ENCODE measurements at regions not wholly inside any gene's neighbourhood (a gene's known extent, or its start where the extent isn't known, plus 50 kb on each side); places are given as distances from the start of the nearest gene placed in this dataset.

DNA sequence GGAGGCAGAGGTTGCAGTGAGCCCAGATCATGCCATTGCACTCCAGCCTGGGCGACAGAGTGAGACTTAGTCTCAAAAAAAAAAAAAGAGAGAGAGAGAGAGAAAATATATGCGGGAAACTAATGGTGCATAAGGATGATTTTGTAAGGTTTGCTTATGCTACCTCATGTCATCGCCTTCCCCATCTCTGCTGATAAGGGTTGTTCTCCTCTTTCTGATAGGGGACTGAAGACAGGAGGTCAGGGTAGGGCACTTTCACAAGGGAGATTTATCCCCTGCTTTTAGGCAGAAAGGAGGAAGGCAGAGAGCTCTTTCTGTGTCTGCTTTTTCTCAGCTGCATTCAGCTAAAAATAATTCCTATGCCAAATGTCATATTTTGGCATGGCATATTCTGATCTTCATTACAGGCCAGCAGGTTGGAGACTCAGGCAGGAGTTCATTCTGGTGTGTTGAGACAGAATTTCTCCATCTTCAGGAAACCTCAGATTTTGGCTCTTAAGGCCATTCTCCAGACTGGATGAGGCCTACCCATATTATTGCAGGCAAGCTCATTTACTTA lies 220.2 kb downstream of the AUH start:
- no peak for DNase-seq

DNA sequence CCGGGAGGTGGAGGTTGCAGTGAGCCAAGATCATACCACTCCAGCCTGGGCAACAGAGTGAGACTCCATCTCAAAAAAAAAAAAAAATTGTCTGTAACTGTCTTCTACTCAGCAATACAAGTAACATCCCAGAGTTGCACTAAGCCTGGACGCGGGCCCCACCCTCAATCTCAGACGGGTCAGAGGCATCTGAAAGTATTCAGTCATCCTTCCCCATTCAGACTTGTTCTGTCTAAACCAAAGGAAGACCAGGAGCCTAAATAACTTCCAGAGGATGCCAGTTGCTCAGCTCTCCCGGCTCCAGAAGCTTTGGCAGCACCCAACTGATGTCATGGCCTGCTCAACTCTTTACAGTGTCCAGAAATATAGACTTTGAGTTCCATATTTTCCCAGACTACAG lies 218.6 kb downstream of the AUH start:
- no peak for DNase-seq

DNA sequence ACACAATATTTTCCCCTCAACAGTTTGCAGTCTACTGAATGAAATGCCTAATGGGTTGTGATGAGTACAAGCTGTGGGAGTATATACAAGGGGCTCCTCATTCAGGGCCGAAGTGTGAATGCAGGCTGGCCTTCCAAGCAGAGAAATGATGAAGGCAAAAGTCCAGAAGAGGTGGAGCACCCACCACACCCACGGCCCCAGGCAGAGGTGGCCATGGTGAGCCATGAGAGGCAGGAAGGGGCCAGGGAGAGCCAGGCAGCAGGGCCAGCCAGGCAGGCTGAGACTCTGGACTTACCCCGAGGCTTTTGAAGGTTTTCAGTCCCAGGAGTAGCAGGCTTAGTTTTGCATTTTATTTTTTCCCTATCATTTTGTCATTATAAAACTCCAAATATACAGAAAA lies 218.1 kb downstream of the AUH start:
- no peak for DNase-seq

DNA sequence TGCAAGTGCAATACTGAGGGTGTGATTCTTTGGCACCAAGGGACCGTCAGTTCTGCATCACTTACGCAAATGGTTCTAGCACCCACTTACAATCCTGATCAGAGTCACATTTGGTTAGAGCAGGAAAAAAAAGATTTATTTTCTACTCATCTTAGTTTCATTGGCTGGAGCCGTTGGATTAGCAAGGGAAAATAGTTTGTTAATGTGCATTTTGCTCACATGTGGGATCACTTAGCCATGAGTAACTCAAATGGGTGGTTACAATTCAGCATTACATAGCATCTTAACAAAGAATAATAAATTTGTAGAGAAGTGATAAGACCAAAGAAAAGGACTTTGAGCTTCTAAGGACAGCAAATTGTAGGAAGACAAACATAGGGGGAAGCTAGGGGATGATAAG lies 216.9 kb downstream of the AUH start:
- DNase-seq: no peak

DNA sequence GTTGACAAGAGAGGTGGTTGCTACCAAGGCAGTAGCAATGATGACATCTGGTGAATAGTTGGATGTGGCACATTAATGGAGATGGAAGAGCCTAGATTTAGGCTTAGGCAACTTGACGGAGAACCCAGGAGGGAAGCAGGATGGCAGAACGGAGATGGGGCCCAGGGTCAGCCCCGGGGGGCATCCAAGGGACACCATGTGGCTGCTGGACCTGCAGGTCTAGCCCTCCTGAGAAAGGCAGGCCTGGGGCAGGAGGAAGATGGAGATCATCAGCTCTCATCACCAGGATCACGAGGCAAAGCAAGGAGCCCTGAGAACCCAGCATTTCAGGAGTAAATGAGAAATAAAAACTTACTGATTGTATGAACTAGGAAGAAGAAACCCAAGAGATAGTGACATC lies 216.2 kb downstream of the AUH start:
- DNase-seq: no peak

DNA sequence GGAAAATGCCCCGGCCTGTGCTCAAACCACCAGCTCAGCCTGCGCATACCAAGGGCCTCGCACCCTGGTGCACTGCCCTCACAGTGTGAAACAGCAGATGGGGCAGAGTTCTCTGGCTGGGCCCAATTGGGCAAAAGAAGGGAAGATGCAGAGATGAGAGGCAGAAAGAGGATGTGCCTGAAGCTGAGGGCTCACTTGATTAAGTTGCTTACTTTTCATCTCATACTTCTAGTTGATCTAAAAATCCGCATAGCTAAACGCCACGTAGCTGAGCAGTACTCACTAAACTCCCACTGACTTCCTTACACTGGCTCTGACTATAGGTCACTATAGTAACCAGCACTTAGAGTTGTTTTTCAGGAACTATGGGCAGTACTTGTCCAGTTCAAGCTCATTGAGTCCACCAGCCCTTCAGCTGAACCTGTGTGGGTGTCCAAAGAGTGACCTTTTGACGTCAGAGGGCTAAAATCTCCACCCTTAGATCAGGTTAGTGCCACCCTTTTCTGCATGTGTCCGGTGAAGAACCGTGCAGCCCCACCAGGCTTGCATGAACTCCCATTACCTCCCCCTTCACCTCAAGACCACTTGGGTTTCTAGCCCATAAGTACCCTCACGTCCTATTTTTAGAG lies 215.2 kb downstream of the AUH start:
- DNase-seq: no peak

DNA sequence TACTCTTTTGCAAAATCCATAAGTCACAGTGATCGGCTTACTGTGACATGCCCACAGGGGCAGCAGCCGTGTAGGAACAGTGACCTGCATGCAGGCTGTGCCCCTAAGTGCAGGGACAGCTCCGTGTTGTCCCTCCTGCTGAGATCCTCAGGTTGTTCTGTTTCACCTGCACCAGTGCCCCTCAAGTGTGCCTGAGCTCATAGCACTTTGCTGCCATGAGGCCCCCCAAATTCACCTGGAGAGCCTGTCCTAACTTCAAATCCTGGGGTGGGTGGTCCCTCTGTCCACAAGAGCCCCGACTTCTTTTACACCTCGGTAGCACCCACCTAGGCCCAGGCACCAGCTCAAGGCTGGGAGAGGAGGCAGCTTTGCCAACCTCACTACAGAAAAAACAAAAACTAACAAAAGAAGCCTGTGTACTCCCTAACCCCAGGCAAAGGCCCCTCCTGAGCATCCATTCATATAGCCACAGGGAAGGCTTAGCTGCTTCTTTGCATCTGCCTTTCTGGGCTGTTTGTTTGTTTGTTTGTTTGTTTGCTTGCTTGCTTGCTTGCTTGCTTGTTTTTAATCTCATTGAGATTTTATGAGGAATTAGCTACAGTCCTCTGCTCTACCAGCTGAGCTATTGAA lies 214.5 kb downstream of the AUH start:
- no peak for DNase-seq

DNA sequence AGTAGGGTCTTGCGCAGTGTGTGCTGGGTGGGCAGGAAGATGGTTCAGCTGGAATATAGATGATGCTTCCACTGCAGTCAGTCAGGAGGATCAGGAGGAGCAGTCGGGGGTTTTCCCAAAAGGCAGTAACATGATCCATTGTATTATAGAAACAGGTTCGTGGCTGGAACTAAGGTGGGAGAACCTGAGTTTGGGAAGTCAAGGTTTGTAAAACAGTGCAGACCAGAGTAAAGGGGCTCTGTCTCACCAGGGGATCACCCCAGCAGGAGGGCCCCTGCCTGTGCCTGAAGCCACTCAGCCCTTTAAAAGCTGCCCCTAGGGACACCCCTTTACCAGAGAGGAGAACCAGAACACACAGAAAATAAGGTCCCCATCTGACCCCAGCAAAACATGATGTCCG lies 213.4 kb downstream of the AUH start:
- DNase-seq: no peak

DNA sequence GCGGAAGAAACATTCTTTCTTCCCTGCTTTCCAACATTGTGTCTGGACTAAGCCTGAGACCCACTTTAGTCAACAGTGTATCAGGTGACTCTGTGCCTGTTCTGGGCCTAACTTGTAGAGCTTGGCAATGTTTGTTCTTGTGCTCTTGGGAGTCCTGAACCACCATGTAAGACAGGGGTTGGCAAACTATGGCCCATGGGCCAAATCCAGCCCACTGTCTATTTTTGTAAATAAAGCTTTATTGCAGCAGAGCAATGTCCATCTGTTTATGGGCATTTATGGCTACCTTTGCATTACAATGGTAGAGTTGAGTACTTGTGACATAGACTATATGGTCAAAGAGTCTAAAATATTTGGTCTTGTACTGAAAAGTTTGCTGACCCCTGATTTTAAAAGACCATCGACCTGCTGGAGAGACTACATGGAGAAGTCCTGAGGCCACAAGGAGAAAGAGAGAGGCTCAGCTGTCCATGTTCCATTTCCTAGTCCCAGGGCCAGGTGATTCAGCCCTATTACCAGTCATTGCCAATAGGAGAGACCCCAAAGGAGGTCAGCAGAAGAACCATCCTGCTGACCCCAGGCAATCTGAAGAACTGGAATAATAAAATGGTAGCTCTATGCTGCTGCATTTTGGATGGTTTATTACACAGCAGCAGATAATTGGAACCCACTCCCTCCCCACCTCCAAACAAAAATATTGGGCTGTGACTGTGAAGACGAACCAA lies 211.3 kb downstream of the AUH start:
- no peak for DNase-seq

DNA sequence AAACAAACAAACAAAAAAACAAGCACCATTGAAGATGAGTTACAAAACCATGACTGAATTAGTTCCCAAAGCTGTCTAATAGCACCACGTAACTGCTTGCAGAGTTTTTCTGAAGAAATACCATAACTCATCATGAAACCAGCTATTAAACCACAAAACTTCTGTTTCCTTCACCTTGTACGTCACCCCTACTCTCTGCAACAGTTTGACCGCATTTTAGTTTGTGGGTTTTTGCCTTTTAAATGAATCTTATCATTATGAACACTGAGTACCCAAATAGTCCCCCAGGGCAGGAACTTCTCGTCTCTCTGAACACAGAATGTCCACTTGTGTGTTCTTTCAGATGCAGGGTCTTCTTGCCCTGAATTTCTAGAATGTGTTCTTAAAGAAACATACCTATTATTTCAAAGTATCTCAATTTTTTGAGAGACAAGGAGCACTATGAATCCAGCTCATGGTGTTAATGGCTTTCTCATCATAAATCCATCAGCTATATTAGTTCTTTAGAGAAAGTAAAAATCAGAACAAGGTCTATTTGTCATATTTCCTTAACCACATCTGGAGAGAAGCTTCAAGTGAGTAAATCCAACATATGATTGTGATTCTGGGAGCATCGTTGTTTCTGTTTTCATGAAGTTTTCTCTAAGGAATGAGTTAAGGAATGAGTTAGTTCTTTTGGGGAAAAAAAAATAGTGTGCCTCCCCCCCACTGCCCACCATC lies 210.6 kb downstream of the AUH start:
- no peak for DNase-seq

DNA sequence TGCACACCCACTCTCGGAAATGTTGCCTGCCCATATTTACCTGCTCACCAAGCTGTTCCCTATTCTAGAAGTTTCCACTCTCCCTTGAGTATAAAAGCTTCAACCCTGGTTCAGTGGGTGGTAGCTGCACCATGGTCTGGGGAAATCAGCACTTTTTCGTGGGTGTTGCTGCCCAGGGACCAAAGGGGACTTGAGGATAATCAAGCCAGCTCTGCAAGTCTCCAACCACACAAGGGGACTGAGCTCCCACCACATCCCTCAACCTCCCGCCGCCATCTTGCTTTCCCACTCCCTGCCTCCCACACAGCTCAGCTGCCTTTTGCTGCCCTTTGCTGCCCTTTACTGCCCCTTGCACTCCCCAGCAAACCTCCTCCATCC lies 210.0 kb downstream of the AUH start:
- no peak for DNase-seq

DNA sequence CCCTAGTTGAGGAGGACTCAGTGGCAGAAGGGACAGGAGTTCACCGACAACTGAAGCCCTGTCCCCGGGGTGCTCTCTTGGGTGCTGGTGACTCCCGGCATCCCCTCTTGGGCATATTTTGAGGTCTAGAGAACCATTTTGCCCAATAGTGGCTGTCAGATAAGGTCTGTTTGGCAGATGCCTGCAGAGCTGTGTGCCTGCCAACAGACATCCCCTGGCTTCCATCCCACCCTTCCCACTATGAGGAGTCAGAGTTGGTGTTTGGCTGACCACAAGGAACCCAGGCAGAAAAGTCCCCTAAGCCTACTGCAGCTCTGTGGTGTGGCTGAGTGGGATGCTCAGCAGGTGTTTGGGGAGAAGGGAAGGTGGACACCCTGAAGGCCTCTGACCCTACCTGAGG lies 207.0 kb downstream of the AUH start:
- no peak for DNase-seq

DNA sequence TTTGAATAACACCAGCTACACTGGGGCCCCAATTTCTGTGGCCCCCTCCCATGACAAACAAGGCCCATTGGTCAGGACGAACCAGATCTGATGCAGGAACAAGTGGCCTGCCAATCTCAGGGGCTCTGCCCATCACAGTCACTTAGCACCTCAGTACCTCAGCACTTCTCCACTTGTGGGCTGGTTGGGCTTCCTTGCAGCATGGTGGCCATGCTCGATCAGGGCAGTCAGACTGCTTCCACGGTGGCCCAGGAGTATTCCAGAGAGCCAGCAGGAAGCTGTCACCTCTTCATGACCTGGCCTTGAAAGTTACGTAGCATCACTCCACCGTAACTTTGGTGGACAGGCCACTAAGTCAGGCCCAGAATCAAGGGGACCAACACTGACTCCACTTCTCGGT lies 206.5 kb downstream of the AUH start:
- no peak for DNase-seq

DNA sequence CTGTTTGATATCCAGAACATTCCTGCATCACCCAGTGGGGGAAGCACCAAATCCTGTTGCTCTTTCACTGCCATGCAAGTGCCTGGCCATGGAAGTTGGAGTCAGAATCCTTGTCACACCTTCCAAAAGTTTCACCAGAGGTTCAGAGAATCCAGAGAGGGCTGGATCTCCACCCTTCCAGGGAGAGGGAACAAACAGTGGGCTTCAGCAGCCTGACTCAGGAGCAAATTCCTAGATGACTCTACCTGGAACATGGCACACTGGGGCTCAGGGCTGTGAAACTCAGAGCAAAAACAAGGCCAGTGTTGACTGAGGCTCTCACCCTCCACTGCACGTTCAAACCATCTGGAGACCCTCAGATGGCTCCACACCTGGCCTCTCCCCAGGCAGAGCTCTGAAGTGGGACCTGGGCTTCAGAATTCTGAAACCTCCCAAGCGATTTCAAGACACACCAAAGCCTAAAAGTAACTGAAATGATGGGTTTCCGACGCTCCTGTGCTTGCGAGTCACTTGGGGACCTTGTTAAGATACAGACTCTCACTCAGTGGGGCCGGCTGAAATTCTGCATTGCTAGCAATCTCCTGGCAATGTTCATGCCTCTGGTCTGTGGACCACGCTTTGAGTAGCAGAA lies 205.9 kb downstream of the AUH start:
- no peak for DNase-seq

DNA sequence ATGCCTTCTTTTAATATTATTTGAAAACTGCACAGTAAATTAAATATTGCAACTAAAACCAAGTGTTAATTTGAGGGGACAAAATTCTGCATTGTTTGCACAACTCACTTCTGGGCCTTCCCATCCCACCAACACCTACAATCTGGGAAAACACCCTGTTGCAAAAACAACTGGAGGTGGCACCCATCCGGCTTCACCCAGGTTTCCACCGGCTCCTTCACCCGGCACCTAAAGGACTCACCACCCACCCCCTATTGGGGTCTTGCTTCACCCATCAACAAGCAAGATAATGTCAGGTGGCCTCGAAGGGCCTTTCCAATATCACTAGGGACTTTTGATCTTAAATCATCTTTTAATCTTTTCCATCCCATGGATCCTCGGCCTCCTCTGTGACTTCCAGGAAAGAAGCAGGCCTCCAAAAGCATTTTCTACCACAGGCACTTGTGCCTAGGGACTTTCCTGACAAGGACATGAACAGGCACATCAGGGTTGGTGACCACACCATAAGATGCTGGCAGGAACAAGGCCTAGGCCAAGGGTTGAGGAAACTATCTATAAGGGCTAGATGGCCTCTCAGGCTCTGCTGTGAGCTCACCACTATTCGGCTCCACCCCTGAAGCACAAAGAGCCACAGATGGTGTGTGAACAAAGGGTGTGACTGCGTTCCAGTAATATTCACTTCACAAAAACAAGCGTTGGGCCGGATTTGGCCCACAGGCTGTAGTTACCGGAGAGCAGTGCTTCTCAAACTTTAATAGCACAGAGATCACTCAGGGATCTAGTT lies 205.1 kb downstream of the AUH start:
- DNase-seq: no peak

DNA sequence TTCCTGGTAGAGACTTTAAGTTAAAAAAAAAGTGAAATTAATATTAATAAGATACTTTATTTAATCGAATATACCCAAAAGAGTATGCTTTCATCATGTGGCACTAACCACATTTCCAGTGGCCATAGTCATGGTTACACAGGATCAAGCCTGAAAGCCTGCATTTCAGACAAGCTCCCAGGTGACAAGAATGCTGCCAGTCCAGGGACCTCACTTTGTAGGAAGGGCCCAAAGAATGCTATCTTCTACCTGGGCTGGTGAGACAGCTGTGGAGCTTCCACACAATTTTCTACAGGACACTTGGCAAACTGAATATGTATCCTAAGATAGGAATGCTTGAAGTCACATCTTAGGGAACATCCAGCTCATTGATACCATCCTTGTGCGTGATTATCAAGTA lies 203.8 kb downstream of the AUH start:
- no peak for DNase-seq

DNA sequence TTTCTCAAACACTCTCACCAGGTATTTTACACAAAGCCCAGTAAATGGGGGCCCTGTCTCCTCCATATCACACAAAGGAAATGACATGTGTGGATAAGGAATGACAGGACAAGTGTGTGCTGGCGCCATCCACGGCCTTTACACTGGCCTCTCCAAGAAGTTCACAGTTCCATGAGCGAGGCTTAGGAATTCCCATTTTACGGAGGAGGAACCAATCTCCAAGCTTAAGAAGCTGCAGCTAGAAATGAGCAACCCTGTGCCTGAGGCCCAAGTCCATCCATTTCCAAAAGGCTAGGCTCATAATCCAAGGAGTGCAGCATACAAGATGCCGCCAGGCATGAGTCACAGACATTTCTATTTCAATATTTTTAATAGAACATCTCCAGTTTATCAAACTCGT lies 203.4 kb downstream of the AUH start:
- no peak for DNase-seq

DNA sequence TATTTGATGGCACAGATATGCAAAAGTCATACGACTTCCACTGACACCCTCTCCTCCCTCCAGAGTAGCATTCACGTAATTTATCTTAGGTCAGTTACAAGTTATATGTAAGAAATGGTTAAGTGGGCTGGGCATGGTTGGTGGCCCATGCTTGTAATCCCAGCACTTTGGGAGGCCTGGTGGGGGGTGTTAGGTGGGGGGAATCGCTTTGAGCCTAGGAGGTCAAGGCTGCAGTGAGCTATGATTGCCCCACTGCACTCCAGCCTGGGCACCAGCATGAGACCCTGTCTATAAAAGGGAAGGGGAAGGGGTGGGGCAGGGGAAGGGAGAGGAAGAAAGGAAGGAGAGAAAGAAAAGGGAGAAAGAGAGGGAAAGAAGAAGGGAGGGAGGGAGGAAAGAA lies 202.8 kb downstream of the AUH start:
- no peak for DNase-seq

DNA sequence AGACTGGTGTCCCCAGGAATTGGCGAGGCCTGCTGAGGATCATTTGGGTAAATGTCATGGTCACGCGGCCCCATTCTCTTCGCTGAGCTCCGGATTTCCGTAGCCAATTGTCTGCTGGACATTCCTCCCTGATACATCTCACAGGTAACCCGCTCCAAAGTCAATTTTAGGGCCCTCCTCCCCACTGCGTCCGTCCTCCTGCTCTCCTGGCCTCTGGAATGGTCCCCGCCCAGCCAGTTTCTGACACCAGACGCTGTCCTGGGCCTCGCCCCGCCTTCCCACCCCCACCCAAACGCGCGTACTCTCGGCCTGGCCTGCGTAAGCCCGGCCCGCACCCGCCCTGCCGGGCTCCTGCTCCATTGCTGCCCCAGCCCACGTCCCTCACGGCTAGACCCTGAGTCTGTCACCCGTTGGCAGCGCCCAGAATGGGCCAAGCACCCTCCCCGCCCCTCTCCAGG lies 202.0 kb downstream of the AUH start:
- no peak for DNase-seq

DNA sequence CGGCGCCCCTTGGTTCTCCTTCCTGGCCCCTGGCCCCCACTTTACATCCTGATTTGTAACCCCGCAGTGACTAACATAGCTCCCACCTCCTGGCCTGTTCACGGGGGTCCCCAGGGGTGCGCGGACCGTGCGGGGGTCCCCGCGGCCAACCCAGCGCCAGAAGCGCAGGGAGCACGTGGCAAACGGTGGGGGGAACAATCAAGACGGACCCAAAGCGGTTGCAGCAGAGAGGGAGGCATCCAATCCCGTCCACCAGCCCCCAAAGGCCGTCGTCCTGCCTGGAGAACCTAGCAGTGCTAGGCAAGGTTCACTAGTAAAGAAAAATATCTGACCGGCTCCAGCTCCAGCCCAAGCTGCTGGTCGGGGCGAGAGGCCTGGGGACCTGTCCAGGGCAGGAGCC lies 201.5 kb downstream of the AUH start:
- DNase-seq: no peak

DNA sequence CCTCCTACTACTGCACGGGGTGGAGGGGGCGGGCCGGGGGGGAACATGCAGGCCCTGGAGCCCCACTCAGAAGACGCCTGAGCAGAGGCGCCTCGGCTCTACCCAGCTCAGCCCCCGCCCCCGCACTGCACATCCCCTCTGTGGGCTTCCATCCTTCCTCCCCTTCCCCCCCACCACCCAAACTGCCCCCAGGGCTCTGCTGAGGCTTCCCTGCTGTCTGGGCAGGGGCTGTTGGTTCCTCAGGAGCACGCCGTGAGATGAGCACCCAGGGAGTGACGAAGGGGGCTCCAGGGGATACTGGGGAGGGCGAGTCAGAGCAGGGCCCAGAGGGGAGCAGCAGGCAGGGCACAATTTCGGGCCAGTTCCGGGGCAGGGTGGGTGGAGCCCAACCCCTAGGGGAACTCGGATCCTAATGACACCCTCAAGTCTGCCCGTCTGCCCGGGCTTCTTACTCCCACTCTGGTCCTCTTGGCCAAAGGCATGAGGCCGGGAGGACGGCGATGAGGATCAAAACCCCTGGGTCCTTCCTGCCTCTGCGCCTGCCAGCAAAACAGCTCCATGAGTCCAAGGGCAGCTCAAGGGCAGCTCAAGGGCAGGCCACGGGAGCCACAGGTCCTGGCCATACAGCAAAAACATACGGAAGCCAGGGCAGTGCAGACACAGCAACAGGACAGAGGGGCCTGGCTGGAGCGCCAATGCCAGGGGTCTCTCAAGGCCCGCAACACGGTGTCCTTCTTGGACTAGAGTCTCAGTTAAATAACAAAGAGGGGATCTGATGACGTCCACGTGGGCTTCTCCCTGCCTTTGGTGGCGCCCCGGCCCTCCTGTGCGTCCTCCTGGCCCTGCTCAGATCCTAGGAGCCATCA lies 200.9 kb downstream of the AUH start:
- no peak for DNase-seq
